CD8-positive, alpha-beta memory T cell (primary cell): ENCODE measurements at regions not wholly inside any gene's neighbourhood (a gene's known extent, or its start where the extent isn't known, plus 50 kb on each side); places are given as distances from the start of the nearest gene placed in this dataset.
A peak's percentile ranks its signal among the peaks of the same experiment; 100 is the strongest.

Source experiments
- CTCF ChIA-PET: fragments of 350-600 bp; sonication (Branson Sonifier 250); formaldehyde crosslinking; loops from one replicate; lab custom pipeline; 2021; ENCODE audit warnings: antibody characterized with exemption; lab: Charles Lee
- POLR2A ChIA-PET: fragments of 350-600 bp; sonication (Branson Sonifier 250); formaldehyde crosslinking; loops from one replicate; lab custom pipeline; 2021; ENCODE audit warnings: antibody characterized with exemption; lab: Charles Lee
- DNase-seq, 5 donors: peaks; one replicate each; pipeline versions ENCODE4 v3.0.0 to v3.0.0-alpha.2; 2020 to 2022; ENCODE audit warnings: mixed read lengths in 1 of 5
- H3K27ac ChIP-seq: one replicate; pipeline ENCODE4 v1.7.0; 2013; ENCODE audit warnings: low read depth, mild to moderate bottlenecking, low read length, moderate library complexity
- H3K27me3 ChIP-seq: 2 replicates; pipeline ENCODE4 v1.7.0; 2013; ENCODE audit warnings: low read length, mild to moderate bottlenecking; ENCODE audit not compliant: insufficient read depth, poor library complexity, severe bottlenecking
- H3K36me3 ChIP-seq: 2 replicates; pipeline ENCODE4 v1.7.0; 2013; ENCODE audit warnings: mild to moderate bottlenecking, low read length, moderate library complexity; ENCODE audit not compliant: insufficient read depth
- H3K4me1 ChIP-seq: 2 replicates; pipeline ENCODE4 v1.7.0; 2013; ENCODE audit warnings: mild to moderate bottlenecking, low read length, moderate library complexity; ENCODE audit not compliant: insufficient read depth
- H3K4me3 ChIP-seq: 2 replicates; pipeline ENCODE4 v1.7.0; 2013; ENCODE audit warnings: mild to moderate bottlenecking, low read length
- H3K9me3 ChIP-seq: 2 replicates; pipeline ENCODE4 v1.7.0; 2013; ENCODE audit warnings: mild to moderate bottlenecking, low read length
- H3K27ac Mint-ChIP-seq, 8 donors: one replicate each; pipeline ENCODE4 v1.8.0; 2020 to 2021; ENCODE audit warnings: mixed read lengths in 8 of 8, mild to moderate bottlenecking in 6 of 8, inconsistent platforms in 3 of 8, moderate library complexity in 3 of 8
- H3K27me3 Mint-ChIP-seq, 2 donors: one replicate each; pipeline ENCODE4 v1.8.0; 2020 to 2021; ENCODE audit warnings: mixed read lengths in 2 of 2, mild to moderate bottlenecking in 1 of 2, moderate library complexity in 1 of 2
- H3K36me3 Mint-ChIP-seq, 3 donors: one replicate each; pipeline ENCODE4 v1.8.0; 2020 to 2021; ENCODE audit warnings: mixed read lengths in 3 of 3, inconsistent platforms in 1 of 3, mild to moderate bottlenecking in 1 of 3
- H3K4me1 Mint-ChIP-seq, 3 donors: one replicate each; pipeline ENCODE4 v1.8.0; 2020 to 2021; ENCODE audit warnings: mixed read lengths in 3 of 3, inconsistent platforms in 1 of 3, mild to moderate bottlenecking in 1 of 3
- H3K4me3 Mint-ChIP-seq, 7 donors: one replicate each; pipeline ENCODE4 v1.8.0; 2020 to 2021; ENCODE audit warnings: mixed read lengths in 7 of 7, mild to moderate bottlenecking in 6 of 7, moderate library complexity in 4 of 7, inconsistent platforms in 2 of 7
- H3K9me3 Mint-ChIP-seq, 5 donors: one replicate each; pipeline ENCODE4 v1.8.0; 2020 to 2022; ENCODE audit warnings: mixed read lengths in 5 of 5, mild to moderate bottlenecking in 3 of 5, moderate library complexity in 2 of 5, inconsistent platforms in 1 of 5

- H3K4me1 ChIP-seq = no peaks in the 10 kb centered on the region
- Mint-ChIP-seq H3K9me3 (peaks cover 0 to 12% (median 0%) of the 10 kb centered on the region in 5 donors), H3K27ac (peak overlapping the region in 1 of 8 donors; percentile 44), H3K36me3 (no peaks in the 10 kb centered on the region), H3K4me1 (no peaks in the 10 kb centered on the region), H3K27me3 (peaks cover 0 to 2% of the 10 kb centered on the region in 2 donors), H3K4me3 (no peak overlapping the region)
- POLR2A ChIA-PET = no interaction called here
- DNase-seq = no peak
- no peaks in the 10 kb centered on the region for H3K9me3 ChIP-seq
- CTCF ChIA-PET = no interaction called here
- H3K36me3 ChIP-seq = no peaks in the 10 kb centered on the region
- H3K27me3 ChIP-seq = no peaks in the 10 kb centered on the region
- no peak overlapping the region for H3K4me3 ChIP-seq
- no peak overlapping the region for H3K27ac ChIP-seq
Observed at GRCh38 chr10:128516180-128516579, 390.0 kb upstream of the MKI67 start.

- peaks cover 2 to 3% of the 10 kb centered on the region in 2 donors for H3K27me3 Mint-ChIP-seq
- peaks cover 0 to 12% (median 0%) of the 10 kb centered on the region in 5 donors for H3K9me3 Mint-ChIP-seq
- no peaks in the 10 kb centered on the region for H3K27me3 ChIP-seq
- no peak overlapping the region for H3K27ac Mint-ChIP-seq
- no peak overlapping the region for H3K27ac ChIP-seq
- ChIA-PET POLR2A (no interaction called here), CTCF (no interaction called here)
- H3K36me3 Mint-ChIP-seq = no peaks in the 10 kb centered on the region
- H3K4me1 ChIP-seq = no peaks in the 10 kb centered on the region
- no peak for DNase-seq
- no peaks in the 10 kb centered on the region for H3K9me3 ChIP-seq
- H3K4me3 ChIP-seq = no peak overlapping the region
- no peaks in the 10 kb centered on the region for H3K4me1 Mint-ChIP-seq
- H3K36me3 ChIP-seq = no peaks in the 10 kb centered on the region
- no peak overlapping the region for H3K4me3 Mint-ChIP-seq
Observed at GRCh38 chr10:128517167-128517566, 390.9 kb upstream of the MKI67 start.

- H3K36me3 Mint-ChIP-seq = no peaks in the 10 kb centered on the region
- DNase-seq = no peak
- Histone ChIP-seq H3K9me3 (no peaks in the 10 kb centered on the region), H3K27me3 (no peaks in the 10 kb centered on the region), H3K4me1 (no peaks in the 10 kb centered on the region), H3K36me3 (no peaks in the 10 kb centered on the region), H3K27ac (no peak overlapping the region), H3K4me3 (no peak overlapping the region)
- H3K4me3 Mint-ChIP-seq = no peak overlapping the region
- POLR2A ChIA-PET = no interaction called here
- CTCF ChIA-PET = no interaction called here
- no peaks in the 10 kb centered on the region for H3K4me1 Mint-ChIP-seq
- H3K27me3 Mint-ChIP-seq = peaks cover 2 to 3% of the 10 kb centered on the region in 2 donors
- no peak overlapping the region for H3K27ac Mint-ChIP-seq
- peaks cover 0 to 12% (median 0%) of the 10 kb centered on the region in 5 donors for H3K9me3 Mint-ChIP-seq
Observed at GRCh38 chr10:128518000-128518399, 391.8 kb upstream of the MKI67 start.

- H3K27me3 ChIP-seq = no peaks in the 10 kb centered on the region
- no peaks in the 10 kb centered on the region for H3K9me3 ChIP-seq
- no peak overlapping the region for H3K4me3 ChIP-seq
- no peaks in the 10 kb centered on the region for H3K4me1 ChIP-seq
- Mint-ChIP-seq H3K4me1 (no peaks in the 10 kb centered on the region), H3K4me3 (no peak overlapping the region), H3K27ac (no peak overlapping the region), H3K9me3 (peaks cover 0 to 12% (median 0%) of the 10 kb centered on the region in 5 donors), H3K36me3 (no peaks in the 10 kb centered on the region), H3K27me3 (peaks cover 2 to 3% of the 10 kb centered on the region in 2 donors)
- POLR2A ChIA-PET = no interaction called here
- CTCF ChIA-PET = no interaction called here
- DNase-seq = no peak
- no peaks in the 10 kb centered on the region for H3K36me3 ChIP-seq
- no peak overlapping the region for H3K27ac ChIP-seq
Observed at GRCh38 chr10:128519581-128519980, 393.4 kb upstream of the MKI67 start.

GRCh38 chr10:128520211-128520815 is 394.1 kb upstream of the MKI67 start:
- no peaks in the 10 kb centered on the region for H3K36me3 Mint-ChIP-seq
- POLR2A ChIA-PET = no interaction called here
- peaks cover 0 to 12% (median 0%) of the 10 kb centered on the region in 5 donors for H3K9me3 Mint-ChIP-seq
- H3K27me3 Mint-ChIP-seq = peaks cover 2 to 3% of the 10 kb centered on the region in 2 donors
- H3K27ac ChIP-seq = no peak overlapping the region
- H3K27me3 ChIP-seq = no peaks in the 10 kb centered on the region
- no peaks in the 10 kb centered on the region for H3K36me3 ChIP-seq
- H3K4me3 Mint-ChIP-seq = no peak overlapping the region
- no peak overlapping the region for H3K4me3 ChIP-seq
- no peak overlapping the region for H3K27ac Mint-ChIP-seq
- no peak for DNase-seq
- H3K4me1 Mint-ChIP-seq = no peaks in the 10 kb centered on the region
- H3K4me1 ChIP-seq = no peaks in the 10 kb centered on the region
- CTCF ChIA-PET = no interaction called here
- H3K9me3 ChIP-seq = no peaks in the 10 kb centered on the region

GRCh38 chr10:128522551-128523308 is 396.5 kb upstream of the MKI67 start:
- DNase-seq = no peak
- CTCF ChIA-PET = no interaction called here

GRCh38 chr10:128525444-128525843 is 399.2 kb upstream of the MKI67 start:
- Histone ChIP-seq H3K36me3 (no peaks in the 10 kb centered on the region), H3K4me3 (no peak overlapping the region), H3K9me3 (no peaks in the 10 kb centered on the region), H3K27me3 (no peaks in the 10 kb centered on the region), H3K4me1 (no peaks in the 10 kb centered on the region), H3K27ac (no peak overlapping the region)
- H3K36me3 Mint-ChIP-seq = no peaks in the 10 kb centered on the region
- peaks cover 0 to 4% (median 0%) of the 10 kb centered on the region in 5 donors for H3K9me3 Mint-ChIP-seq
- POLR2A ChIA-PET = no interaction called here
- CTCF ChIA-PET = no interaction called here
- no peak for DNase-seq
- H3K27me3 Mint-ChIP-seq = peaks cover 2 to 3% of the 10 kb centered on the region in 2 donors
- no peak overlapping the region for H3K4me3 Mint-ChIP-seq
- no peak overlapping the region for H3K27ac Mint-ChIP-seq
- no peaks in the 10 kb centered on the region for H3K4me1 Mint-ChIP-seq

More at GRCh38 chr10:128522551-128523308, 396.5 kb upstream of the MKI67 start:
- H3K36me3 ChIP-seq = no peaks in the 10 kb centered on the region
- Mint-ChIP-seq H3K4me1 (no peaks in the 10 kb centered on the region), H3K9me3 (peaks cover 0 to 9% (median 0%) of the 10 kb centered on the region in 5 donors), H3K4me3 (no peak overlapping the region), H3K27me3 (peaks cover 2 to 3% of the 10 kb centered on the region in 2 donors), H3K27ac (no peak overlapping the region), H3K36me3 (no peaks in the 10 kb centered on the region)
- H3K27me3 ChIP-seq = no peaks in the 10 kb centered on the region
- H3K27ac ChIP-seq = no peak overlapping the region
- H3K4me3 ChIP-seq = no peak overlapping the region
- H3K9me3 ChIP-seq = no peaks in the 10 kb centered on the region
- no peaks in the 10 kb centered on the region for H3K4me1 ChIP-seq
- POLR2A ChIA-PET = no interaction called here

- Histone ChIP-seq H3K36me3 (no peaks in the 10 kb centered on the region), H3K27ac (no peak overlapping the region), H3K4me3 (no peak overlapping the region), H3K27me3 (no peaks in the 10 kb centered on the region), H3K4me1 (no peaks in the 10 kb centered on the region), H3K9me3 (no peaks in the 10 kb centered on the region)
- ChIA-PET POLR2A (no interaction called here), CTCF (no interaction called here)
- Mint-ChIP-seq H3K27me3 (peaks cover 0 to 3% of the 10 kb centered on the region in 2 donors), H3K27ac (no peak overlapping the region), H3K36me3 (no peaks in the 10 kb centered on the region), H3K9me3 (no peaks in the 10 kb centered on the region), H3K4me1 (no peaks in the 10 kb centered on the region), H3K4me3 (no peak overlapping the region)
- DNase-seq = no peak
Observed at GRCh38 chr10:128525936-128526335, 399.7 kb upstream of the MKI67 start.
